Natural killer cell (primary cell): ENCODE measurements at regions not wholly inside any gene's neighbourhood (a gene's known extent, or its start where the extent isn't known, plus 50 kb on each side); places are given as distances from the start of the nearest gene placed in this dataset.

ENCODE experiments used
- ATAC-seq, 3 donors: fragments of 150-1000 bp in 2 of 3; fragments of 200-7000 bp in 1 of 3; cut with Tn5 transposase; 1 replicate in 1 of 3; 2 replicates in 2 of 3; pipeline ENCODE4 v1.10.0; 2021; ENCODE audit warnings: mild to moderate bottlenecking in 2 of 3, moderate library complexity in 2 of 3
- DNase-seq, 2 donors: peaks; one replicate each; pipeline versions ENCODE4 v3.0.0 to v3.0.0-alpha.2; 2013 to 2021; ENCODE audit warnings: mixed read lengths in 1 of 2
- H3K27ac ChIP-seq: one replicate; pipeline ENCODE4 v1.5.1; 2013; ENCODE audit warnings: mild to moderate bottlenecking, low read length
- H3K27me3 ChIP-seq: one replicate; pipeline ENCODE4 v1.6.1; 2013; ENCODE audit warnings: low read length; ENCODE audit not compliant: control insufficient read depth, insufficient read depth
- H3K36me3 ChIP-seq: one replicate; pipeline ENCODE4 v1.6.1; 2013; ENCODE audit warnings: low read length; ENCODE audit not compliant: control insufficient read depth, insufficient read depth
- H3K4me1 ChIP-seq: one replicate; pipeline ENCODE4 v1.6.1; 2013; ENCODE audit warnings: low read length; ENCODE audit not compliant: control insufficient read depth, insufficient read depth
- H3K4me3 ChIP-seq: one replicate; pipeline ENCODE4 v1.5.1; 2013; ENCODE audit warnings: low read length
- H3K9me3 ChIP-seq: one replicate; pipeline ENCODE4 v1.6.1; 2013; ENCODE audit warnings: low read length; ENCODE audit not compliant: control insufficient read depth, insufficient read depth
- H3K27ac Mint-ChIP-seq, 2 donors: one replicate each; pipeline ENCODE4 v1.8.0; 2022; ENCODE audit warnings: mild to moderate bottlenecking in 2 of 2, mixed read lengths in 2 of 2, moderate library complexity in 1 of 2
- H3K27me3 Mint-ChIP-seq, 2 donors: one replicate each; pipeline ENCODE4 v1.8.0; 2022; ENCODE audit warnings: low read depth in 2 of 2, mixed read lengths in 2 of 2
- H3K36me3 Mint-ChIP-seq: one replicate; pipeline ENCODE4 v1.8.0; 2022; ENCODE audit warnings: mixed read lengths
- H3K4me1 Mint-ChIP-seq, 2 donors: one replicate each; pipeline ENCODE4 v1.8.0; 2022; ENCODE audit warnings: mixed read lengths in 2 of 2
- H3K4me3 Mint-ChIP-seq: one replicate; pipeline ENCODE4 v1.8.0; 2022; ENCODE audit warnings: mild to moderate bottlenecking, moderate library complexity, mixed read lengths
- H3K9me3 Mint-ChIP-seq, 2 donors: one replicate each; pipeline ENCODE4 v1.8.0; 2022; ENCODE audit warnings: mixed read lengths in 2 of 2
- CTCF ChIP-seq: fragments of 200-600 bp; IDR thresholded peaks from one replicate; pipeline ENCODE4 v1.8.0; 2022; ENCODE audit warnings: antibody characterized with exemption
- WGBS: methylation state at CpG from one replicate; pipeline ENCODE4 v1.1.7; 2013; ENCODE audit warnings: missing lambda C conversion rate; ENCODE audit not compliant: insufficient coverage; 5-methylcytosine and 5-hydroxymethylcytosine counted together
- intact Hi-C: fragments of 100-400 bp; cut with micrococcal nuclease; formaldehyde crosslinking; loops from one replicate; pipeline ENCODE4 v1.14.2; 2022

- WGBS = 100% methylated on average over 1 of the region's 1 CpG
- Mint-ChIP-seq H3K27ac (no peak overlapping the region), H3K4me3 (no peak overlapping the region), H3K27me3 (no peaks in the 10 kb centered on the region), H3K4me1 (no peaks in the 10 kb centered on the region), H3K9me3 (peaks cover 9 to 12% of the 10 kb centered on the region in 2 donors), H3K36me3 (no peaks in the 10 kb centered on the region)
- H3K36me3 ChIP-seq = no peaks in the 10 kb centered on the region
- no peaks in the 10 kb centered on the region for H3K27me3 ChIP-seq
- intact Hi-C loops = no loop called here
- H3K4me1 ChIP-seq = no peaks in the 10 kb centered on the region
- no peak for TF ChIP-seq CTCF
- no peak overlapping the region for H3K4me3 ChIP-seq
- H3K27ac ChIP-seq = no peak overlapping the region
- ATAC-seq (no peak), DNase-seq (no peak)
- no peaks in the 10 kb centered on the region for H3K9me3 ChIP-seq
Observed at GRCh38 chr17:70794738-70795137, 625.4 kb downstream of the KCNJ2 start.

- 89% methylated on average over 1 of the region's 2 CpGs for WGBS
- H3K4me1 Mint-ChIP-seq = no peaks in the 10 kb centered on the region
- Histone ChIP-seq H3K9me3 (no peaks in the 10 kb centered on the region), H3K4me1 (no peaks in the 10 kb centered on the region), H3K27me3 (no peaks in the 10 kb centered on the region), H3K4me3 (no peak overlapping the region), H3K36me3 (no peaks in the 10 kb centered on the region), H3K27ac (no peak overlapping the region)
- no peaks in the 10 kb centered on the region for H3K36me3 Mint-ChIP-seq
- H3K4me3 Mint-ChIP-seq = no peak overlapping the region
- no peak for TF ChIP-seq CTCF
- intact Hi-C loops = no loop called here
- no peak for DNase-seq
- no peak for ATAC-seq
- H3K27ac Mint-ChIP-seq = no peak overlapping the region
- H3K27me3 Mint-ChIP-seq = no peaks in the 10 kb centered on the region
- peaks cover 5 to 7% of the 10 kb centered on the region in 2 donors for H3K9me3 Mint-ChIP-seq
Observed at GRCh38 chr17:70795620-70796019, 626.3 kb downstream of the KCNJ2 start.

- Mint-ChIP-seq H3K9me3 (peaks cover 6 to 7% of the 10 kb centered on the region in 2 donors), H3K27ac (no peak overlapping the region), H3K27me3 (no peaks in the 10 kb centered on the region), H3K36me3 (no peaks in the 10 kb centered on the region), H3K4me1 (no peaks in the 10 kb centered on the region), H3K4me3 (no peak overlapping the region)
- H3K4me3 ChIP-seq = no peak overlapping the region
- no peaks in the 10 kb centered on the region for H3K27me3 ChIP-seq
- TF ChIP-seq CTCF = no peak
- intact Hi-C loops = no loop called here
- H3K4me1 ChIP-seq = no peaks in the 10 kb centered on the region
- no peak overlapping the region for H3K27ac ChIP-seq
- DNase-seq (no peak), ATAC-seq (no peak)
- H3K9me3 ChIP-seq = no peaks in the 10 kb centered on the region
- H3K36me3 ChIP-seq = no peaks in the 10 kb centered on the region
- 65% methylated on average over 4 of the region's 4 CpGs for WGBS
Observed at GRCh38 chr17:70796757-70797156, 627.4 kb downstream of the KCNJ2 start.

GRCh38 chr17:70797166-70797565 lies 627.8 kb downstream of the KCNJ2 start:
- no peak overlapping the region for H3K4me3 ChIP-seq

More at GRCh38 chr17:70797166-70797565, 627.8 kb downstream of the KCNJ2 start:
- no peak for ATAC-seq
- Mint-ChIP-seq H3K27ac (no peak overlapping the region), H3K9me3 (peaks cover 6 to 7% of the 10 kb centered on the region in 2 donors), H3K27me3 (no peaks in the 10 kb centered on the region), H3K4me3 (no peak overlapping the region), H3K4me1 (no peaks in the 10 kb centered on the region), H3K36me3 (no peaks in the 10 kb centered on the region)
- no peaks in the 10 kb centered on the region for H3K9me3 ChIP-seq
- no peak overlapping the region for H3K27ac ChIP-seq
- H3K27me3 ChIP-seq = no peaks in the 10 kb centered on the region
- H3K36me3 ChIP-seq = no peaks in the 10 kb centered on the region
- DNase-seq = no peak
- H3K4me1 ChIP-seq = no peaks in the 10 kb centered on the region
- WGBS = 92% methylated on average over 5 of the region's 5 CpGs
- intact Hi-C loops = no loop called here
- no peak for TF ChIP-seq CTCF
